NCI-H146 treated with DMSO at 0.1 percent for 48 hours (cell line): ENCODE measurements at regions not wholly inside any gene's neighbourhood (a gene's known extent, or its start where the extent isn't known, plus 50 kb on each side); places are given as distances from the start of the nearest gene placed in this dataset.
A peak's percentile ranks its signal among the peaks of the same experiment; 100 is the strongest.
"Not testable (repeated sequence)": the region's sequence is repeated elsewhere in the genome, so short reads cannot be mapped to it uniquely, and the experiment has no call there.

Experiments
- DNase-seq: peaks from one replicate; lab custom pipeline; 2025; ENCODE audit not compliant: unreplicated experiment; lab: John Stamatoyannopoulos, UW

DNA sequence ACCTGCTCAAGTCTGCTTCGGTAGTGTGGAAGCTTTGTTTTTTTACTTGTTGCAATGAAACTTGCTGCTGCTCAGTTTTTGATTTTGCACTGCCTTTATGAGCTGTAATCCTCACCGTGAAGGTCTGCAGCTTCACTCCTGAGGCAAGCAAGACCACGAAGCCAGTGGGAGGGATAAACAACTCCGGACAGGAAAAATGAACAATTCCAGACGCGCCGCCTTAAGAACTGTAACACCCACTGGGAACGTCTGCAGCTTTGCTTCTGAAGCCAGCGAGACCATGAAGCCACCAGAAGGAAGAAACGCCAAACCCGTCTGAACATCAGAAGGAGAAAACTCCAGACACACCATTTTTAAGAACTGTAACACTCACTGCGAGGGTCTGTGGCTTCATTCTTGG, 245.7 kb upstream of the REG3G start:
- no peak for DNase-seq

DNA sequence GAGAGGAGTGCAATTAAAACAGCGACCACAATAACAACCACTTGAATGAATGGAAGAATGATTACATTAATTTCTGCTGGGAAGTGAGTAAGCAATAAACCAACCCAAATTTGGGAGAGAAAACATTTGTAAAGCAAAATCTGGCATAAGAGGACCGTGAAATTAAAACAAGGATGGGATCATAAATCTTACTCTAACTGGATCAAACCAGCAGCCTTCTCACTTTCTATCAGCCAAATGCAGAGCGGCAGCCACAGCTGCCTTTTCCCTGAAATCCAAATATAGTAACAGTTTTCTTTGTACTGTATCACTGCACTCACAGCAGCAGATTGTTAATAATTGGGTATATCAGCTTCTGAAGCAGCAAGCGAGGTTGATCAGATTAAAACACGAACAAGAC, 245.2 kb upstream of the REG3G start:
- peak; percentile 57 for DNase-seq

DNA sequence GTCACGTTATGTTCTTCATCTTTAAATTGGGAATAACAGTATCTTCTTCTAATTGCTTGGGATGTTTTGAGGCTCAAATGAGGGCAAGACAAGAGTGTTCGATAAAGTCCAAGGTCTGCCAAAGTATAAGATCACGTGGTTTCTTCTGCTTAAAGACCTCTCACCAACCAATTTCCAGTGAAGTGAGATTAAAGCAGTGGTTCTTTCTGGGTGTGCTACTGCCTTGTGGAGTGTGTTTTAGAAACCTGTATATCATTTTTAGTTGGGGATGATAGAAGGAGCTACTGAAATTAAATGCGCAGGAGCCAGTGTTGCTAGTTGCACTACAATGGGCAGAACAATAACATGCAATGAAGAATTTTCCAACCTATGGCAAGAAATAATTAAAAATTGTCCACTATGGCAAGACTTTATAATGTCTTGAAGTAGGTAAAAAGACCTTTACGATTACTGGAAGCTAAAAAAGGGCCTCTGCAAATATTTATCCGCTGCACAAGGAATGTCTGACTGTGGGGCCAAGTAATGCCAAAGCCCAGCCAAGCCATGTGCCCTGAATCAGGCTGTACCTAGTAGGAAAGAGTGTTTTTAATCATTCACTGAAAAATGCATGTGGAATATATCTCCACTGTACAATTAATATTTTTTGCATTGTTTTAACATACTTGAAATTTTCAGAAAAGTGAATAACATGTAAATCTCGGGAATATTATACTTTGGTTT, 244.5 kb upstream of the REG3G start:
- DNase-seq, result no peak

DNA sequence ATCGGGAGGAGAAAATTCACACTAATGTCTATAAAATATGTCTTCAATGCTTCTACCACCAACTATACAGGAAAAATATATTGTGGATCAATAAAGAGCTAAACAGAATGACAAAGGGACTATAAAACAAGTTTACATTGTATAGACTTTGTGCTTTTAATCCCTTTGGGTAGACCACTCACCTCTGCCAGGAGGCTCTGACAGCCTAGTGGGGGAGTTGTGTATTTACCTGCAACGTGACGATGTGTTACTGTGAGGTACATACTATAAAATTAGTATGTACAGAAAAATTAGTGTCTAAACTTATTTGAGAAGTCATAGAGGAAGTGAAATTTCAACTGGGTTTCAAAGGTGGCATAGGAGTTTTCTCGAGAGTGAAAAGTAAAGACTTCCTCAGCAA, 243.3 kb upstream of the REG3G start:
- no peak for DNase-seq

DNA sequence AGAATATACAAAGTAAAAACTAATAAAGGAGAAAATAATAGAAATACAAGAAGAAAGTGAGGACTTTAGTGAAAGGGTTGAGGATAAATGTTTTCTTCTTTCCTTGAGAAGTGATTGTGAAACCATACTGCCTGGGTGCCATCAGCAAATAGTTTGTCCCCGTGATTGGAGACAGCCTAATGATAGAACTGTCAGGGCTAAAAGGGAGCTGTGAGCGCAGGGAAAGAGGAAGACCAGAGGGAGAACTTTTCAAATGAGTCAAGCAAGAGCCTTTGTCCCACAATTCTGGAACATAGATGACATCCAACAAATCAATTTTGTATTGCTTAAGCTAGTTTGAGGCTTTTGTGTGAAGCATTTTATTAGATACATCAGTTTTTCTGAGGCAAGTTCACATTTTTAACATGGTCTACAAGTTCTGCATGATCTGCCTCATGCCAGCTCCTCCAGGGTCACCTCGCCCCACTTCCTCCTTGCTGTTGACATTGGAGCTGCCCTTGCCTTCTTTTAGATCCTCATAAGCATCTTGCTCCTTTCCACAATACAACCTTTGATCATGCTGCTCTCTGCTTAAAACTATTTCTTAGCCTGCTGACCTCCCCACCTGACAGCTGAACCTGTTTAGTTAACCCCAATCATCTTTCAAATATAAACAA, 213.4 kb upstream of the REG3G start:
- no peak for DNase-seq

DNA sequence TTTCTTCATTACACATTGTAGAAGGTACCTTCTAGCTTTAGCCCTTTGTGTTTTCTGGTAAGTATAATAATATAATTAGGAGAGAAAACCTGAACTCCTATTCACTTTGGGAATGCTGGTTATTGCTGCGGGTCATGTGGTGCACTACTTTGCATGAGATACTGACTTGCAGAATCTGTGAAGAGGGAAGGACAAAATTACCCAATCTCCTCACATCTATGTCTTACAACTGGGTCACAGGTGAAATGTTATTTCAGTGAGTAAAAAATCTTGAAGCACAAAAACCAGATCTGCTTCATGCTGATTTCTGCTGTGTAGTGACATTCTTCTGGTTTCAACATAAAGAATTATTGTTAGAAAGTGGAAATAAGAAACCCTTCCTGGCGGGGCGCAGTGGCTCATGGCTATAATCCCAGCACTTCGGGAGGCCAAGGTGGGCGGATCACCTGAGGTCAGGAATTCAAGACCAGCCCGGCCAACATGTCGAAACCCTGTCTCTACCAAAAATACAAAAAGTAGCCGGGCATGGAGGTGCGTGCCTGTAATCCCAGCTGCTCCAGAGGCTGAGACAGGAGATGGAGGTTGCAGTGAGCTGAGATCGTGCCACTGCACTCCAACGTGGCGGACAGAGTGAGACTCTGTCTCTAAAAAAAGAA, 211.0 kb upstream of the REG3G start:
- no peak for DNase-seq

DNA sequence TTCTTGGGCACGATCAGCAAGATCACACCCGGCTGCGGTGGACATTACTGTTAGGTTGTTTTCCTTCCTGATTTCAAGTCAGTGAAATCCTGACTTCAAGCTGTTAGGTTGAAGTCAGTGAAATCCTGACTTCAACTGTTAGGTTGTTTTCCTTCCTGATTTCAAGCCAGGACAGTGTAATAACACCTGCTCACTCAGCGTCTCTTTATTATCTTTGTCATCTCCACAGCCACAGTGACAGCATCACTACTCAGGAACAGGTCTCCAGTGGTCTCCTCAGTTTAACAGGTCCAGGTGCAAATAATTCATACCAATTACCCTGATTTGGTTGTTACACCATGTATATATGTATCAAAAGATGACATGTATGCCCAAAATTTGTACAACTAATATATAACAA, 208.1 kb upstream of the REG3G start:
- DNase-seq, result peak; percentile 64

DNA sequence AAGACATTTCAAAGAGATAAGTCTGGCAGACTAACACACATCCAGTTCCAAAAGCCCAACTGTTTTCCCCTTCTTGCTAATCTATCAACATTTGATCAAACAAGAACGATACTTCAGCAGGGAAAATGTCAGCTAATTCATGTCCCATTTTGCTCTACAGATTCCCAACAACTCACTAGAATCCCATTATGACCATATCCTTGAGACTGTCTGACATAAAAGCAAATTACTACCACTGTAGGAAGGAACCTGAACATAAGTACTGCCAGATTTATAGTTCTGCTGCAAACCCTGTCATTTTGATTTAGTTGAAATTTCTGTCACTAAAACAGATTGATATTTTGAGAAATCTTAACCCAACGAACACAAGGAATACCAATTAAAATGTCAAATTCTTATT, 193.0 kb upstream of the REG3G start:
- no peak for DNase-seq

DNA sequence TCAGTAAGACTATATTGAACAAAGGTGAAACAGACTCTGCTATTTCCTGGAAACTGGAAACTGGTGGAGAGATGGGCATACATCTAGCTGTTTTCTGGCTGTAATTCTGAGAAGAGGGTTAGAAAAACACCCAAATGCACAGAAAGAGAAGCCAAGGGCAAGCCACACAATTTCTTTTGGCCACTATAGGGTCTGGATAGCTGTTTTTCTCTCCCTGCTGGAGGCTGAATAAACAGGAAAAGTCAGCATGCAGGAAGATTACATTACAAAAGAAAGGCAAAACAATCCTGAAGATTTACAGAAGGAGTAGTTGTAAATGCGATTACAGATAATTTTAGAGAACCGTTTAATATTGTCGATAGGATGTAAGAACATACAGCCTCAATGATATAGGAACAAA, 186.2 kb upstream of the REG3G start:
- DNase-seq, result no peak

DNA sequence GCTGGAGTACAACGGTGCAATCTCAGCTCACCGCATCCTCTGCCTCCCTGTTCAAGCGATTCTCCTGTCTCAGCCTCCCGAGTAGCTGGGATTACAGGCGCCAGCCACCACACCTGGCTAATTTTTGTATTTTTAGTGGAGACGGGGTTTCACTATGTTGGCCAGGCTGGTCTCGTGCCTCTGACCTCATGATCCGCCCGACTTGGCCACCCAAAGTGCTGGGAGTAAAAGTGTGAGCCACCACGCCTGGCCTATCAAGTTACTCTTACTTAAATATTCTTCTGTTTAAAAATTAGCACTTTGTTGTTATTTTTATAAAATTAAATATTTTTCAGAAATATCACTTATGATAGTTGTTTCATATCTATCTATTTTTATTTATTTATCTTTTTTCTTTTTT, 185.2 kb upstream of the REG3G start:
- not testable (repeated sequence) for DNase-seq

DNA sequence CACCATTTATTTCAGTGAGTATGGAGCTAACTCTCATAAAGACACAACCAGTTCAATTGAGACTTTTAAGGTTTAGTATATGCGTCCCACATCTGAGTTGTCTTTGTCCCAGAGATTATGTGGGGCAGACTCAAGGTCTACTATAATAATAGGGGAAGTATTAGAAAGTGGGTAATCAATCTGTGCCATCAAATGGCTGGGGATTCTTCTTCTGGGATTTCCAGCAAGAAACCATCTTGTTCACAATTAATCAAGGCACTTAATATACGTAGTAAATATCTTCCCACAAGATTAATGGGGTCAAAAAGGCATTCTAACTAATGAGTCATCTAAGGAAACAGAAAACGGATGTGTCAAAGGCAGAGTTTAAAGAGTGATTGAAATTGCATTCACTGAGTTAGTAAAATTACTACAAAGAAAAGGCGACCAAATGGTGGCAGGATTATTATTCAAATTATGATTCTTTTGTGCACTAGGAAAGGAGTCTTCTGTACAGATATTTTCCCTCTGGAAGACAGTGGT, 179.8 kb upstream of the REG3G start:
- DNase-seq, result no peak

DNA sequence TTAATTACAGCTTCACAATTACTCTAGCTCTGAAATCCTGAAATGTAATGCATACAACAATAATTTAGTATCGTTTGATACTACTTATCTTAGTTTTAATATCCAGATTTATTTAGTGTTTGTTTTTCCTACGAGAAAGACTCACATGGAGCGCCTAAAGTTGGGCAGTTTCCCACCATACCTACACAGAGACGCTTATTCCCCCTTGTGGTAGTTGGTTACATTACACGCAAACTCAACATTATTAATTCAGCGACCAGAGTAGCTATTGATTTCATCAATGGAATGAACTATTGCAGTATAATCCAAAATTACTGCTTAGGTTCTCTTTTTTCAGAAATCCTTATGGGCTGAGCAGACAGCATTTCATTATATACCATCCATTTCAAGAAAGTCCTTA, 164.0 kb upstream of the REG3G start:
- DNase-seq, result no peak

DNA sequence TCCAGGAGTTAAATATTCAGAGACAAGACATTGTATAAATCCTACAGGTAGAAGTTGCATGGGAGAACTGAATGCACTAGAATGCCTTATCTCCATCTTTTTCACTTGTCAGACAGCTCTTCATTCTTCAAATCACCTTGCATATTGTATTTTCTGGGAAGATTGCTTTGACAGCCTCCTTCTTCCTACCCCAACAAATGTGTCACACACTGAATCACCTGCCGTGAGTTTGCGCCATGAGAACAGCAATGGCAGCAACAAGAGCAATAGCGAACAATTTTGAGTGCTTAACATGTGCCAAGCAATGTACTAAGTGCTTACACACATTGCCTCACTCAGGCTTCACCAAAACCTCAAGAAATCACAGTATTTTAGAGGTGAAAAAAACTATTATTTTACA, 161.3 kb upstream of the REG3G start:
- no peak for DNase-seq

DNA sequence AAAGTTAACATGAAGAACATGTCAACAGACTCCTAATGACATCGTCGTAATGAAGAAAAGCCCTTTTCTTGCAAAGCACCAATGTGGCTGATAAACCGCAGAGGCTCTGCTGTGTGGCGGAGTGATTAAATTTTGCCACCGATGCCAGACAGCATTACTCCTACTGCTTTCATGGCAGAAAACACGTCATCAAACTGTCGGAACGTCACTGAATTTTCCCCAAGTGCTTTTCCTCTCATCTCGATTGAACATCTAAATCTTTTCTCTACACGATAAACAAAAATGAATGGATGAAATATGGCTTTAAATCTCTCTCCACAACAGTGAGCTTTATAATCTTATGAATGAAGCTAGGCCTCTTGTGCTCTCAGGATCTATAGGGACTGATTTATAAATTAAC, 159.8 kb upstream of the REG3G start:
- DNase-seq, result no peak

DNA sequence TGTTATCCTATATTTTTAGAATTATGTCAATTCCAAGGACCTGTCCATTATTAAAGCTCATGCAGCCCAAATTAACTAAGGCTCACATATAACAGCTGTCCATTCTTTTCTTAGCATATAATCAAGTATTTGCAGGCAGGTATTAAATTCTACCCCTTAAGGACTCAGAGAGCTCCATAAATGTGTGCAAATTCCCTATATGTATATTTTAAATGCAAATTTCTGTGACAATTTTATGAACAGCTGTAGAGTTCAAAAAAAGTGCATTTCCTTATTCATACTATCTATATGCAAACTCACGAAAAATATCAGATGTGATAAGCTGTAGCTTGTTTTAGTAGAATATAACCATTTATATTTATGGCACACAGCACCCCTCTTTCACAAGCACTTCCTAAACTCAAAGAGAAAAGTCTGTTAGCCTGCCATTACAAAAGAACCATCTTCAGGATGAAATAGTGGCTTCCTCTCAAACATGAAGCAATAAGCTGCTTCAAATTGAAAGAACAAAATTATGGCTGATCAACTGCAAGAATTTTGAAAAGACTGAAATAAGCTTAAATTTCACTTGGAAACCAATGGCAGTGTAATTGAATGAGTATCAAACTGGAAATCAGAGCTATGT, 155.0 kb upstream of the REG3G start:
- DNase-seq, result no peak

DNA sequence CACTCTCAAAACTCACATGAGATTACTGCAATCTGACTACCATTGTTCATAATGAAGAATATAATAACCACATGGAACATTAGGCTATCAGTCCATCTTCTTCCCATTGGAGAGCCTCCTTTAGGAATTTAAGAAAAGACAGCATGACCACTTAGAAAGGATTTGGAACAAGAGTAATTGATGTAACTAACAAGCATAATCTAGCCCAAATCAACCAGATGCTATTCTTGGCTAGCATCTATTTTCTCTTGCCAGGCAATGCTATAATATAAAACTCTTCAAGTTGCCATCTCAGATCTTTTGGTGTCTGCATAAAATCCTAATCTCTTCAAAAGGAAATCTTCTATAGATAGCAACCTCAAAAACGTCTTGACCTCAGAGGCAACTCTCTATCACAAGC, 152.0 kb upstream of the REG3G start:
- DNase-seq, result no peak

DNA sequence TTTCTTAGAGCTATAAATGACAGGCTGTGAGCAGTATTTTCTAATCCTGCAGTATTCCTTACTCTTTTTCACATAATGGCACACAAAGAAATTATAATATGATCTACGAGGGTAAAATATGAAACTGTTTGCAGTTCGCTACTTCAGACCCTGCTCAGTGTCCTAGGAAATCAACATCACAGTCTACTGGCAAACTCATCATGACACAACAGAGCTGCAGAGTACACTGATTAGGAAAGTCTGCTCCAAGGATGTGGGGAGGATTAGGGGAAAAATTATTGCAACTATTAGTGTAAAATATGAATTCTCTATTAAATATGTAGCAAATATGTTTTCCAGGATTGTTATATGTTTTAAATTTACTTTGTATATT, 149.2 kb upstream of the REG3G start:
- peak; percentile 61 for DNase-seq

DNA sequence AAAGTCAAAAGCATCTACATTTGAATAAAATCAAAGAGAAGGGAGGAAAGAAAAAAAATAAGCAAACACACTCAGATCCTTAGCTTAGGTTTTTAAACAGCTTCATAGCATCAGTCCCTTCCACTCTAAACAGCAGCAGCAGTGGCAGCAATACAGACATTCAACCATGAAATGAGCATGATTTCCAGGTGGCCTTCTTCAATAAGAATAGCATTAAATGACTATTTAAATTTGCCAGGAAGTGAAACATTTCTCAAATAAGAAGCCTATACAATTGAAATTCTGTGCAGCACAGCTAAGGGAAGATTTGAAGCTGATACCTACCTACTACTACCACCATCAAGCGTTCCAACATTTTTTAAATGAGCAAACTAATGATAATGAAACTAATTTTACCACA, 138.1 kb upstream of the REG3G start:
- no peak for DNase-seq

DNA sequence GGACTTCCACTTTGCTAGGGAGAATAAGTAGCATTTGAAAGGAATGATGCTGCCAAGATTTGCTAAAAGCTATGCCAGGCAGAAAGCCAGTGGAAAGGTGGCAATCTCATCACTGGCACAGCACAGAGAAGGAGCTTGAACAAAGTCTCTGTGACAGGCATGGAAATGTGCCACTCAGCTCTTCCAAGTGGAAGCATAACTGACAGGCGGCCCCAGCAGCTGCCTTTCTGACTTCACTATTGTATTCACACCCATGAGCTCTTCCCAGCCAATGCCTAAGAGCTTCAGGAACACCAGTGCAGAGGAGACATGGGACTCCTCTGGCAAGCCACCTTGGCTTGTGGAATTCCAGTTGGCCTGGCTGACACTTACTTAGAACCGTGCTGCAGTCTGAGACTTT, 134.6 kb upstream of the REG3G start:
- DNase-seq, result no peak

DNA sequence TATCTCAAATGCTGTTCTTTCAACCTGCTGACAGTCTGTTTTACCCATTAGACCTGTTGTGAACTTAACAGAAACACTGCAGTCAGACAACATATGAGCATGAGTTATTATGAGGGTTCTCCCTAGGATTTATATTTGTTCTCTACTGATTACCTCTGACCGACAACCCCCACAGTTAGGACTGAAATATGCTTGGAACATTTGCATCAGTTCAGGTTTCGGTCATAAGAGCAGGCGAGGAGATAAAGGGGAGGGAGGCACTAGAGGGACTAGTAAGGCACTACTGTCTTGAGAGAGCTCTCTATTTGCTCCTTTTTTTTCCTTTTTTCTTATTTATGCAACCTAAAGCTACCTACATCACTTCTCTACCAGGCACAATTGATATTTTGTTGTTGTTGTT, 133.2 kb upstream of the REG3G start:
- DNase-seq, result no peak

DNA sequence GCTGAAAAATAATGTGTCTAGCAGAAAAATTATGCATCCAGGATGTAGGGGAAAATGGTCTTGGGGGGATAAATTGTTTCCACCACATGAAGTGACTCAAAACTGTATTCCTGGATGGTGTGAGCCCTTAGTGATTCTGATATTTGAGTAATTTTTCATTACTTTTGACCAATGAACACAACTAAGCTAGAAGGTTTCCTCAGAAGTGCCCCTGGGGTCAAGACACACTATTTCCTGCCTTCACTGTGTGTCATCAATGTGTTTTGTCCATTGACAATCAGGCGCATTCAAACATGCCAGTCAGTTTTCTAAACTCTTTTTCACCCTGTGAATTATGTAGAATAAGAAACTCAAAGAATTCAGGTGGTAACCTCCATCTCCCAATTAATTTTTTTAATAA, 130.5 kb upstream of the REG3G start:
- no peak for DNase-seq

DNA sequence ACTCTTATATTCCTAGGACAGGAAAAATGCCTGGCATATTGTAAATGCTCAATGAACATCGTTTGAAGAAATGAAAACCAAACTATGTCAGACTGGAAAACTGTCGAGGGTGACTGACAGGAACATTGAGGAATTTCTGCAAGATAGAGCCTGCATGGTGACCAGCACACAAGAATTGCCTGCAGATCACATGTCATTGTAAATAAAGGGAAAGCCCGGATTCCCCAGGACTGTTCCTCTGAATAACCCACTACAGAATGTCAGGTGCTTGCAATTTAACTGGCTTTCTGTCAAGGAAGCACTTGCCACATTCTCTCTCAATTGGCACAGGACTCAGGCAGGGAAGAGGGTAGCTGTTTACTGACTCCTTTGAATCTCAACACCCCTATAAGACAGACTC, 129.0 kb upstream of the REG3G start:
- DNase-seq, result no peak
